HUES48 (cell line): ENCODE measurements at regions not wholly inside any gene's neighbourhood (a gene's known extent, or its start where the extent isn't known, plus 50 kb on each side); places are given as distances from the start of the nearest gene placed in this dataset.
A peak's percentile ranks its signal among the peaks of the same experiment; 100 is the strongest.

ENCODE experiments used
- H3K27ac ChIP-seq: one replicate; pipeline ENCODE4 v1.7.0; 2013; ENCODE audit warnings: low read depth, low read length, inconsistent platforms
- H3K27me3 ChIP-seq: 2 replicates; pipeline ENCODE4 v1.6.1; 2013; ENCODE audit warnings: mild to moderate bottlenecking, low read length; ENCODE audit not compliant: control insufficient read depth, insufficient read depth
- H3K36me3 ChIP-seq: 2 replicates; pipeline ENCODE4 v1.6.1; 2013; ENCODE audit warnings: low read length; ENCODE audit not compliant: control insufficient read depth, insufficient read depth
- H3K4me1 ChIP-seq: 2 replicates; pipeline ENCODE4 v1.6.1; 2013; ENCODE audit warnings: mild to moderate bottlenecking, low read length; ENCODE audit not compliant: control insufficient read depth, insufficient read depth
- H3K4me3 ChIP-seq: 2 replicates; pipeline ENCODE4 v1.5.1; 2013; ENCODE audit warnings: mild to moderate bottlenecking, low read depth, low read length
- H3K9ac ChIP-seq: 2 replicates; pipeline ENCODE4 v1.6.1; 2013; ENCODE audit warnings: mild to moderate bottlenecking, low read depth, low read length, moderate library complexity
- H3K9me3 ChIP-seq: 2 replicates; pipeline ENCODE4 v1.6.1; 2013; ENCODE audit warnings: low read length; ENCODE audit not compliant: control insufficient read depth, insufficient read depth

GRCh38 chr1:234696148-234696576 lies 86.2 kb upstream of the IRF2BP2 start:
- H3K4me3 ChIP-seq: no peak overlapping the region
- H3K27me3 ChIP-seq: no peaks in the 10 kb centered on the region
- no peaks in the 10 kb centered on the region for H3K9me3 ChIP-seq
- no peak overlapping the region for H3K27ac ChIP-seq
- no peak overlapping the region for H3K9ac ChIP-seq
- H3K36me3 ChIP-seq: no peaks in the 10 kb centered on the region
- H3K4me1 ChIP-seq: no peaks in the 10 kb centered on the region

DNA sequence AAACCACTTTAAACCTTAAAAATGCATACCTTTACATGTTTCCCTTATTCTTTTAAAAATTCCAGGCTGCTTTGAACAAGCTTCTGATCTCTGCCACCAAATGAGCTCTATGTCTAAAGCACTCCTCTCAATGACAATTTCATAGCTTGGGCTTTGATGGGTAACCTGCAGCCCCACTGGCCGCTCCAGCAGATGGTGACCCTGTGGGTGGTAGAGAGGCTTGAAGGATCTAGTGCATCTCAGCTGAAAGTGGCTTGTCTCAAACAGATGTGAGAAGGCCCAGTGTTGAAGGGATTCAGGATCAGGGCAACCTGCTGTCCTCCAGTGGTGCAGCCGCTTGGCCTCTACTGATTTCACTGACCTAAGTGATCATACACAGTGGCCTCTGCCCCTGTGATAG lies 84.7 kb upstream of the IRF2BP2 start:
- Histone ChIP-seq H3K36me3 (no peaks in the 10 kb centered on the region), H3K9ac (no peak overlapping the region), H3K9me3 (no peaks in the 10 kb centered on the region), H3K27ac (no peak overlapping the region), H3K27me3 (no peaks in the 10 kb centered on the region), H3K4me3 (no peak overlapping the region), H3K4me1 (no peaks in the 10 kb centered on the region)

DNA sequence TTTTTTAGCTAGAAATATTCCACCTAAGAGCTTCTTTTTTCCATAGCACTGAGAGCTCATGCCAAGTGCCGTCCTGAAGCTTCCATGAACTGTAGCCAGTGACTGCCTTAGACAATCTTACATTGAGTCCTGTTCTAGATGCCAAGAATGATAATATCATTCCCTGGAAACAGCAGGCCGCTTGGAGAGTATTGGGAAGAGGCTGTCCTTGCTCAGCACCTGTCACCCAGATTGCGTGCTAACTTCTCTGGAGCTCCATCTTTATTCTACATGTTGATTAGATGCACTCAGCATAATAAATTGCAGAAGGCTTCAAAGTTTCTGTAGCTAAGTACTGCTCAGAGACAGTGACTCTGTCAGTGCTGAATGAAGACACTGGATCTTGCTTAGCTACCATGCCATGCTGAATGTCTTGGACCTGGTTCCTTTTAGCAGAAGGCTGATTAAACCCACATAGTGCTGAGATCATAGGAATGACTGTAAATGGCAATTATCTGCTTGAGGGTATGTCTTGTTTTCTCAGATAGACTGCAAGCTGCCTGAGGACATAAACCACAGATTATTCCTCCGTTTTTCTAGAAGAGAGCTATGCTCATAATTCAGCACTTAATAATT lies 83.1 kb upstream of the IRF2BP2 start:
- Histone ChIP-seq H3K27me3 (no peaks in the 10 kb centered on the region), H3K4me1 (no peaks in the 10 kb centered on the region), H3K9me3 (no peaks in the 10 kb centered on the region), H3K4me3 (no peak overlapping the region), H3K36me3 (no peaks in the 10 kb centered on the region), H3K9ac (no peak overlapping the region), H3K27ac (no peak overlapping the region)

DNA sequence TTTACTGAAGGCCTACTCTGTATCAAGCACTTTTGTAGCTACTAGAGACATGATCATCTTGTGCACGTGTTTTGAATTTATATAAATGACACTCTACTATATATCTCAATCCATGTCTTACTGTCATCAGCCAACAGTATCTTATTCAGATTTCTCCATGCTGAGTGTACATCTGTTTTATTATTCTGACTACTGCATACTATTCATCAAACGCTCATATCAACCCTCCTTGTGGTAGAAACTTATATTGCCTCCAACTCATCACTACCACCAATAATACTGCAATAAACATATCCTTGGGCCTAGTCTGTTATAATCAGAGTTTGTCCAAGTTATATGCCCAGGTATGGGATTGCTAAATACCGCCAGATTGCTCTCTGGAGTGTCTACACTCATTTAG lies 81.6 kb upstream of the IRF2BP2 start:
- no peaks in the 10 kb centered on the region for H3K27me3 ChIP-seq
- no peaks in the 10 kb centered on the region; the same call in 1 of the 2 replicates for H3K9me3 ChIP-seq

DNA sequence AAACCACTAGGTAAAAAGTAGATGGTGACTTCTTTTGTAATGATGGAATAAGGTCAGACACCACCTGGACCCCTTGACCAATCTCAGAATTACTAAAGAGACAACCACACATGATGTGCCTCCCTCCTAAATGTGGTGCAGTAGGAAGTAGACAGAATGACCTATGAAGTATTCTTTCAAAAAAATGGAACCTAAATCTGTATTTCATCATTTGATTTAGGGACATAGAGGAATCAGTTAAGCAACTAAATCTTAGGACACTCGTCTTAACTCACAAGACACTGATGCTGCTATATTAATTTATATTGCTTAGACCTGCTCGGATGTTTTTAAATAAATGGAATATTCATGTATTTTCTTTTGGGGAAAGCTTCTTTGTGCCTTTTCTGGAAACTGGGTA lies 80.9 kb upstream of the IRF2BP2 start:
- H3K27ac ChIP-seq: no peak overlapping the region
- H3K9me3 ChIP-seq: peaks cover 6% of the 10 kb centered on the region; the same call in 1 of the 2 replicates
- no peak overlapping the region for H3K9ac ChIP-seq
- H3K4me3 ChIP-seq: no peak overlapping the region
- H3K36me3 ChIP-seq: no peaks in the 10 kb centered on the region
- no peaks in the 10 kb centered on the region for H3K4me1 ChIP-seq
- no peaks in the 10 kb centered on the region for H3K27me3 ChIP-seq

More for the DNA sequence above, 81.6 kb upstream of the IRF2BP2 start:
- H3K4me3 ChIP-seq: no peak overlapping the region
- H3K27ac ChIP-seq: no peak overlapping the region
- H3K9ac ChIP-seq: no peak overlapping the region
- H3K4me1 ChIP-seq: no peaks in the 10 kb centered on the region
- H3K36me3 ChIP-seq: no peaks in the 10 kb centered on the region

DNA sequence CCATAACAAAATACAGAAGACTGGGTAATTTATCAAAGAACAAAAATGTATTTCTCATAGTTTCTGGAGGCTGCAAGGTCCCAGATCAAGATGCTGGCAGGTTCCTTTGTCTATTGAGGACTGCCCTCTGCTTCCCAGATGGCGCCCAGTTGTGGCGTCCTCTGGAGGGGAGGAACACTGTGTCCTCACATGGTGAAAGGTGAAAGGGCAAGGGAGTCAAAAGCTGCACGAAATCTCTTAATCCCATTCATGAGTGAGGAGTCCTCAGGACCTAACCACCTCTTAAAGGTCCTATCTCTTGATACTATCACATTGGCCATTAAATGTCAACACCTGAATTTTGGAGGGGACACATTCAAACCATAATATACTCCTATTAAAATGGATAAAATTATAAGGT lies 79.3 kb upstream of the IRF2BP2 start:
- H3K4me1 ChIP-seq: peaks cover 5% of the 10 kb centered on the region
- no peak overlapping the region for H3K9ac ChIP-seq
- no peak overlapping the region for H3K27ac ChIP-seq
- no peaks in the 10 kb centered on the region for H3K36me3 ChIP-seq
- peaks cover 10% of the 10 kb centered on the region for H3K9me3 ChIP-seq
- H3K4me3 ChIP-seq: no peak overlapping the region
- no peaks in the 10 kb centered on the region for H3K27me3 ChIP-seq

DNA sequence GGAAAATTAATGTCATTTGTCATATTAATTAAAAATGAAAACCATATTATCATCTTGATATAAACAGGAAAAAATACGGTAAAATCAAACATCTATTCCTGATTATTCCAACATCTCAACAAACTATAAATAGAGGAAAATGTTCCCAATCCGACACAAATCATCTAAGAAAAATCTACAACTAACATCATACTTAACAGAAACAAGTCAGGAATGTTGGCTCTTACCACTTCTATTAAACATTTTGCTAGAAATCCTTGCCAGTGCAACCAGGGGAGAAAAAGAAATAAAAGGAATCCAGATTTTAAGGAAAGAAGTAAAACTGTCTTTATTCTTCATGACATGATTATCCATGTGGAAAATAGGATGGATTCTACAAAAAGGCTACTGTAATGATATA lies 77.0 kb upstream of the IRF2BP2 start:
- no peak overlapping the region for H3K9ac ChIP-seq
- H3K4me3 ChIP-seq: no peak overlapping the region
- peaks cover 13% of the 10 kb centered on the region for H3K4me1 ChIP-seq
- no peaks in the 10 kb centered on the region for H3K27me3 ChIP-seq
- no peak overlapping the region for H3K27ac ChIP-seq
- H3K9me3 ChIP-seq: peaks cover 10% of the 10 kb centered on the region
- no peaks in the 10 kb centered on the region for H3K36me3 ChIP-seq

DNA sequence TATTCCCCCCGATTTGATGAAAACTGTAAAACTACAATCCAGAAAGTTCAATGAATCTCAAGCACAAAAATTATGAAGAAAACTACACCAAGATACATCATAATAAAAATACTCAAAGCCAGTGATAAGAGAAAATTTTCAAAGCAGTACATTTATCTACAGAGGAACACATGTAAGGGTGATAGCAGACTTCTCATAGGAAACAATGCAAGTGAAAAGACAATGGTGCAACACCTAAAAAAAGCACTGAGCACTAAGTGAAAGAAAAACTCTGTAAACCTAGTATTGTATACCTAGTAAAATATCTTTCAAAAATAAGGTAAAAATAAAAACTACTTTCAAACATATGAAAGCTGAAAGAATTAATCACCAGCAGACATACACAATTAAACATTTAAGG lies 76.1 kb upstream of the IRF2BP2 start:
- Histone ChIP-seq H3K4me1 (peaks cover 13% of the 10 kb centered on the region), H3K4me3 (no peak overlapping the region), H3K9me3 (peaks cover 10% of the 10 kb centered on the region), H3K27ac (no peak overlapping the region), H3K36me3 (no peaks in the 10 kb centered on the region), H3K9ac (no peak overlapping the region), H3K27me3 (no peaks in the 10 kb centered on the region)

GRCh38 chr1:234684856-234685255 lies 74.9 kb upstream of the IRF2BP2 start:
- H3K9ac ChIP-seq: no peak overlapping the region
- no peaks in the 10 kb centered on the region for H3K27me3 ChIP-seq
- H3K36me3 ChIP-seq: no peaks in the 10 kb centered on the region
- no peak overlapping the region for H3K27ac ChIP-seq
- peaks cover 10% of the 10 kb centered on the region for H3K9me3 ChIP-seq
- H3K4me3 ChIP-seq: no peak overlapping the region
- H3K4me1 ChIP-seq: peaks cover 13% of the 10 kb centered on the region

GRCh38 chr1:234683861-234684632 lies 74.1 kb upstream of the IRF2BP2 start:
- Histone ChIP-seq H3K4me1 (peaks cover 13% of the 10 kb centered on the region), H3K9ac (no peak overlapping the region), H3K27me3 (no peaks in the 10 kb centered on the region), H3K36me3 (no peaks in the 10 kb centered on the region), H3K9me3 (peaks cover 10% of the 10 kb centered on the region), H3K27ac (peak overlapping the region; percentile 52), H3K4me3 (no peak overlapping the region)

GRCh38 chr1:234683127-234683860 lies 73.3 kb upstream of the IRF2BP2 start:
- Histone ChIP-seq H3K9me3 (peaks cover 10% of the 10 kb centered on the region), H3K9ac (no peak overlapping the region), H3K4me1 (peaks cover 13% of the 10 kb centered on the region), H3K27me3 (no peaks in the 10 kb centered on the region), H3K27ac (no peak overlapping the region), H3K4me3 (no peak overlapping the region), H3K36me3 (no peaks in the 10 kb centered on the region)
